Midbrain (tissue), 1 donor: ENCODE measurements at regions not wholly inside any gene's neighbourhood (a gene's known extent, or its start where the extent isn't known, plus 50 kb on each side); places are given as distances from the start of the nearest gene placed in this dataset.
"Not testable (repeated sequence)": the region's sequence is repeated elsewhere in the genome, so short reads cannot be mapped to it uniquely, and the experiment has no call there.

Experiments used
- DNase-seq: peaks from one replicate; lab custom pipeline; 2025; lab: John Stamatoyannopoulos, UW

GRCh38 chr2:76008001-76008702 lies 297.4 kb upstream of the GCFC2 start:
- DNase-seq: no peak

- no peak for DNase-seq
Observed at GRCh38 chr2:76000425-76000824, 289.7 kb upstream of the GCFC2 start.

- no peak for DNase-seq
Observed at GRCh38 chr2:75998451-75998850, 287.7 kb upstream of the GCFC2 start.

- no peak for DNase-seq
Observed at GRCh38 chr2:75994759-75995158, 284.0 kb upstream of the GCFC2 start.

- DNase-seq: not testable (repeated sequence)
Observed at GRCh38 chr2:75988622-75989021, 277.9 kb upstream of the GCFC2 start.

GRCh38 chr2:75986617-75987016 lies 275.9 kb upstream of the GCFC2 start:
- DNase-seq: no peak

- no peak for DNase-seq
Observed at GRCh38 chr2:75982719-75983118, 272.0 kb upstream of the GCFC2 start.

GRCh38 chr2:75964646-75965045 lies 253.9 kb upstream of the GCFC2 start:
- no peak for DNase-seq

- DNase-seq: no peak
Observed at GRCh38 chr2:75960472-75961009, 249.8 kb upstream of the GCFC2 start.

- no peak for DNase-seq
Observed at GRCh38 chr2:75959724-75960471, 249.2 kb upstream of the GCFC2 start.

- DNase-seq: no peak
Observed at GRCh38 chr2:75954761-75955160, 244.0 kb upstream of the GCFC2 start.

- DNase-seq: no peak
Observed at GRCh38 chr2:75952173-75952572, 241.5 kb upstream of the GCFC2 start.

GRCh38 chr2:75949385-75950030 lies 238.8 kb upstream of the GCFC2 start:
- no peak for DNase-seq

- DNase-seq: no peak
Observed at GRCh38 chr2:75936311-75936710, 225.6 kb upstream of the GCFC2 start.

- no peak for DNase-seq
Observed at GRCh38 chr2:75932996-75933395, 222.3 kb upstream of the GCFC2 start.

- DNase-seq: no peak
Observed at GRCh38 chr2:75928093-75928492, 217.4 kb upstream of the GCFC2 start.

GRCh38 chr2:75925331-75926024 lies 214.8 kb upstream of the GCFC2 start:
- DNase-seq: no peak

GRCh38 chr2:75922191-75922590 lies 211.5 kb upstream of the GCFC2 start:
- no peak for DNase-seq

GRCh38 chr2:75920859-75921551 lies 210.3 kb upstream of the GCFC2 start:
- peak; percentile 57 for DNase-seq

- no peak for DNase-seq
Observed at GRCh38 chr2:75915851-75916634, 205.3 kb upstream of the GCFC2 start.
